ENCODE measurements at regions not wholly inside any gene's neighbourhood (a gene's known extent, or its start where the extent isn't known, plus 50 kb on each side); places are given as distances from the start of the nearest gene placed in this dataset.

DNA sequence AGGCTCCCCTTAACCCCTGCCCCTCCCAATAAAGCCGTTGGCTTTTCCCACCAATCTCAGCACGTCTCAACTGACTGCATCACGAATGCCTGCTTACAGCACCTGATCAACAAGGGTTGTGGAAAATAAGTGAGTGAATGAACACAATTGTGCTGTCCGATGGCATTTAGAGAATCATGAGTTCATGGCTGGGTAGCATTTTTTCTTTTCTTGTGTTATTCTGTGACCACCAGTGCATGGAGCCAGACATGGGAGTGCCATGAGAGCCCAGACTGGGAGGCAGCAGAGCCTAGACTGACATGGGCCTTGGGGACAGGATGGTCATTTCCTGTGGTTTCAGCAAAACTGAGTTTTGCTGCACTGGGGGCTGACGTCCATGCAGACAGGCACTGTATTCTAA, 254.1 kb upstream of the IGFBP3 start:
- BruUV-seq (replicated peaks): no TSS peak
- Mint-ChIP-seq H3K36me3 (ENCODE audit: insufficient read depth, unreplicated experiment) (no peaks in the 10 kb centered on the region), H3K27me3 (ENCODE audit: unreplicated experiment) (no peaks in the 10 kb centered on the region), H3K4me3 (ENCODE audit: low read depth, unreplicated experiment) (no peak overlapping the region), H3K4me1 (ENCODE audit: low read depth, unreplicated experiment) (no peaks in the 10 kb centered on the region), H3K27ac (ENCODE audit: unreplicated experiment) (no peak overlapping the region), H3K9me3 (ENCODE audit: low read depth, unreplicated experiment) (no peaks in the 10 kb centered on the region)
- DNase-seq: no peak
- intact Hi-C loops (cut with micrococcal nuclease; ENCODE audit: unreplicated experiment): no loop called here
- TF ChIP-seq, protein P1, sequence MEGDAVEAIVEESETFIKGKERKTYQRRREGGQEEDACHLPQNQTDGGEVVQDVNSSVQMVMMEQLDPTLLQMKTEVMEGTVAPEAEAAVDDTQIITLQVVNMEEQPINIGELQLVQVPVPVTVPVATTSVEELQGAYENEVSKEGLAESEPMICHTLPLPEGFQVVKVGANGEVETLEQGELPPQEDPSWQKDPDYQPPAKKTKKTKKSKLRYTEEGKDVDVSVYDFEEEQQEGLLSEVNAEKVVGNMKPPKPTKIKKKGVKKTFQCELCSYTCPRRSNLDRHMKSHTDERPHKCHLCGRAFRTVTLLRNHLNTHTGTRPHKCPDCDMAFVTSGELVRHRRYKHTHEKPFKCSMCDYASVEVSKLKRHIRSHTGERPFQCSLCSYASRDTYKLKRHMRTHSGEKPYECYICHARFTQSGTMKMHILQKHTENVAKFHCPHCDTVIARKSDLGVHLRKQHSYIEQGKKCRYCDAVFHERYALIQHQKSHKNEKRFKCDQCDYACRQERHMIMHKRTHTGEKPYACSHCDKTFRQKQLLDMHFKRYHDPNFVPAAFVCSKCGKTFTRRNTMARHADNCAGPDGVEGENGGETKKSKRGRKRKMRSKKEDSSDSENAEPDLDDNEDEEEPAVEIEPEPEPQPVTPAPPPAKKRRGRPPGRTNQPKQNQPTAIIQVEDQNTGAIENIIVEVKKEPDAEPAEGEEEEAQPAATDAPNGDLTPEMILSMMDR (IDR thresholded peaks at IDR 0.05; ENCODE audit: unreplicated experiment): no peak
- CTCF ChIA-PET: no interaction called here

DNA sequence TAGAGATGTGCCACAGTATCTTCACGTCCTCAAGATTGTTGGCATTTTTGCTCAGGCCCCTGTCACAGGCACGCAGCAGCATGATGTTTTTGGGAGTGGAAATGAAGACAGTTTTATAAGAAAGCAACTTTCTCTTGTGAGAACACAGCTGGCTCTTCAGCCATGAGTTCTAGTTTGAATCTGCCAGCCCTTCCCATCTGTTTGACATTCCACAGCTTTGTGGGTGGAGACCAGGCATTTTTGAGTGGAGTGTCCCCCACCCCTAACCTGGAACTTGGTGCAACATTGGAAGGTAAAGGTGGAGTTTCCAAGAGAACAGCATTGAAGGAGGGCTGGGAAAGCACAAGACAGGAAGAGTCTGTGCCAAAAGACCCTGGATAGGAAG, 253.1 kb upstream of the IGFBP3 start:
- TF ChIP-seq, protein P1 (IDR thresholded peaks at IDR 0.05; ENCODE audit: unreplicated experiment): no peak
- Mint-ChIP-seq H3K4me1 (ENCODE audit: low read depth, unreplicated experiment) (no peaks in the 10 kb centered on the region), H3K9me3 (ENCODE audit: low read depth, unreplicated experiment) (no peaks in the 10 kb centered on the region), H3K27ac (ENCODE audit: unreplicated experiment) (no peak overlapping the region), H3K4me3 (ENCODE audit: low read depth, unreplicated experiment) (no peak overlapping the region), H3K27me3 (ENCODE audit: unreplicated experiment) (no peaks in the 10 kb centered on the region), H3K36me3 (ENCODE audit: insufficient read depth, unreplicated experiment) (no peaks in the 10 kb centered on the region)
- BruUV-seq (replicated peaks): no TSS peak
- intact Hi-C loops (cut with micrococcal nuclease; ENCODE audit: unreplicated experiment): no loop called here
- CTCF ChIA-PET: no interaction called here
- DNase-seq: no peak

DNA sequence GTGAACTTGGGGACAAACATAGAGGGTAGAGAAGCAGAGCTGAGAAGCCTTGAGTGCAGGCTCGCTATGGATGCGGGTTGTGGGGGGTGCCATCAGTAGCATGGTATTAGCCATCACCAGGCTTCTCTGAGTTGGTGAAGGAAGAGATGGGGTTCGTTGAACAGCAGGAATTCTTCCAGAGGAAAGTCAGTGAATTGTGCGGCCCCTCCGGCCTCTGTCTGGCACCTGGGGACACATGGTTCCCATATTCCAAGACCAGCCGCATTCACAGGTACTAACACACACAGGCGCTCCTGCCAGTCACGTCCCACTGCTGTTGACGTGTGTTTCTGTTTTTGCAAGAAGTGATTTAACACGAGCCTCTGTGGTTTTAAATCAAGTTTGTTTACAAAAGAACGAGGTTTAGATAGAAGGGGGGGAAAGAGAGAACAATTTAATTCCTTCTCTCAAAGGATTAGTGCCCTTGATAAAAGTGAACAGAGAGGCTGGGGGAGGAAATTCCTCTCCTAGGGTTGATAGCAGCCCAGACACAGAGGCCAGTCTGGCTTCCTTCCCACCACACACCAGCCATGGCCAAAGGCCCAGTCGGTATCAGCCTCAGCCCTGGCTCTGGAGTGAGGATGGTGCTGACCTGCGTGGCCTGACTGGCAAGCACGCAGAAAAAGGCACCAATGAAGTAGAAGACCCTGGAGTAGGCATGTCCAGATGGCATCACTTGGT, 252.6 kb upstream of the IGFBP3 start:
- no peaks in the 10 kb centered on the region for H3K4me1 Mint-ChIP-seq (ENCODE audit: low read depth, unreplicated experiment)

DNA sequence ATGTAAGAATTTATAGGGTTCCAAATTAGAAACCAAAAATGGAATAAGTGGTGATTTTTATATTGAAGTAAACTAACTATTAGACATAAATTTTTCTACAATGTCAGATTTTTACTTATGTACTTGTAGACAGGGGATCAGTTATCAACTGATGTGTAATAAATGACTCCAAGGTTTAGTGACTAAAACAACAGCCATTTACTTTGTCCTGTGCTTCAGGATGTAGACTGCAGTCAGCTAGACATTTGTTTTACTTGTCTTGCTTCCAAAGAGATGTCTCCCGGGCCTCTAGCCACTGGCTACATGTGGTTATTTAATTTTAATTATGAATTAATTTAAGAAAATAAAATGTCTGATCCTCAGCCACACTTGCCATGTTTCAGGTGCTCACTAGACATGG, 249.7 kb upstream of the IGFBP3 start:
- peaks cover under 1% of the 10 kb centered on the region for H3K4me1 Mint-ChIP-seq (ENCODE audit: low read depth, unreplicated experiment)
- H3K36me3 Mint-ChIP-seq (ENCODE audit: insufficient read depth, unreplicated experiment): no peaks in the 10 kb centered on the region
- TF ChIP-seq, protein P1 (IDR thresholded peaks at IDR 0.05; ENCODE audit: unreplicated experiment): no peak
- DNase-seq: no peak
- H3K27me3 Mint-ChIP-seq (ENCODE audit: unreplicated experiment): no peaks in the 10 kb centered on the region
- no TSS peak for BruUV-seq (replicated peaks)
- CTCF ChIA-PET: no interaction called here
- H3K9me3 Mint-ChIP-seq (ENCODE audit: low read depth, unreplicated experiment): no peaks in the 10 kb centered on the region
- intact Hi-C loops (cut with micrococcal nuclease; ENCODE audit: unreplicated experiment): no loop called here
- H3K27ac Mint-ChIP-seq (ENCODE audit: unreplicated experiment): no peak overlapping the region
- no peak overlapping the region for H3K4me3 Mint-ChIP-seq (ENCODE audit: low read depth, unreplicated experiment)

More for the DNA sequence above, 252.6 kb upstream of the IGFBP3 start:
- no peak overlapping the region for H3K27ac Mint-ChIP-seq (ENCODE audit: unreplicated experiment)
- TF ChIP-seq, protein P1 (IDR thresholded peaks at IDR 0.05; ENCODE audit: unreplicated experiment): no peak
- intact Hi-C loops (cut with micrococcal nuclease; ENCODE audit: unreplicated experiment): no loop called here
- no peak for DNase-seq
- no peak overlapping the region for H3K4me3 Mint-ChIP-seq (ENCODE audit: low read depth, unreplicated experiment)
- H3K9me3 Mint-ChIP-seq (ENCODE audit: low read depth, unreplicated experiment): no peaks in the 10 kb centered on the region
- no TSS peak for BruUV-seq (replicated peaks)
- no peaks in the 10 kb centered on the region for H3K27me3 Mint-ChIP-seq (ENCODE audit: unreplicated experiment)
- CTCF ChIA-PET: interaction anchor here (1.2 kb wide), 1 partner anchor 12 kb away, joined by 3 read pairs; no protein-coding TSS in a partner anchor
- no peaks in the 10 kb centered on the region for H3K36me3 Mint-ChIP-seq (ENCODE audit: insufficient read depth, unreplicated experiment)

Data from Calu3 (cell line).